Heart left ventricle (tissue), 16 donors: ENCODE measurements at regions not wholly inside any gene's neighbourhood (a gene's known extent, or its start where the extent isn't known, plus 50 kb on each side); places are given as distances from the start of the nearest gene placed in this dataset.

ENCODE experiments used
- ATAC-seq, 4 donors: fragments of 200-7000 bp; cut with Tn5 transposase; one replicate each; pipeline ENCODE4 v1.9.1; 2020 to 2022; ENCODE audit warnings: moderate library complexity in 4 of 4, mild to moderate bottlenecking in 3 of 4, moderate number of reproducible peaks in 1 of 4
- DNase-seq, 5 donors: peaks; one replicate each; pipeline ENCODE4 v3.0.0-alpha.2; 2020
- H3K27ac ChIP-seq, 12 donors: fragments of 200-600 bp; sonication (generic) in 4 of 12; one replicate each; pipeline versions ENCODE4 v1.5.0 to v1.8.0; 2016 to 2022; ENCODE audit warnings: mild to moderate bottlenecking in 2 of 12
- H3K27me3 ChIP-seq, 9 donors: fragments of 200-600 bp; sonication (generic) in 2 of 9; one replicate each; pipeline versions ENCODE4 v1.5.1 to v1.8.0; 2016 to 2022; ENCODE audit warnings: mild to moderate bottlenecking in 3 of 9
- H3K36me3 ChIP-seq, 9 donors: fragments of 200-600 bp; sonication (generic) in 2 of 9; one replicate each; pipeline versions ENCODE4 v1.5.0 to v1.8.0; 2018 to 2022; ENCODE audit warnings: mild to moderate bottlenecking in 2 of 9
- H3K4me1 ChIP-seq, 12 donors: fragments of 200-600 bp; sonication (generic) in 4 of 12; one replicate each; pipeline versions ENCODE4 v1.5.0 to v1.8.0; 2016 to 2022; ENCODE audit warnings: mild to moderate bottlenecking in 3 of 12
- H3K4me3 ChIP-seq, 12 donors: fragments of 200-600 bp; sonication (generic) in 4 of 12; one replicate each; pipeline versions ENCODE4 v1.5.0 to v1.8.0; 2017 to 2022; ENCODE audit warnings: mild to moderate bottlenecking in 9 of 12, moderate library complexity in 4 of 12
- H3K9me3 ChIP-seq, 12 donors: fragments of 200-600 bp; sonication (generic) in 4 of 12; one replicate each; pipeline versions ENCODE4 v1.5.0 to v1.8.0; 2016 to 2022; ENCODE audit warnings: mild to moderate bottlenecking in 1 of 12
- POLR2A ChIP-seq, 2 donors: fragments of 450-650 bp; IDR thresholded peaks; one replicate each; pipeline ENCODE4 v1.6.1; 2017; ENCODE audit warnings: antibody characterized with exemption in 2 of 2, mild to moderate bottlenecking in 2 of 2, moderate library complexity in 2 of 2
- WGBS, 4 donors: extraction: QIAGEN DNeasy Blood & Tissue Kit in 2 of 4; methylation state at CpG; one replicate each; pipeline versions ENCODE4 v1.1.5 to v1.1.7; 2013 to 2018; 5-methylcytosine and 5-hydroxymethylcytosine counted together
- intact Hi-C, 10 donors: fragments of 100-400 bp; cut with DNase I; formaldehyde crosslinking; loops; one replicate each; pipeline versions ENCODE4 v1.11.1 to v1.14.2; 2022
- TF ChIP-seq, protein P1 (sequence below), 12 donors: fragments of 200-600 bp; sonication (generic) in 4 of 12; IDR thresholded peaks; one replicate each; pipeline versions ENCODE4 v1.5.0 to v1.8.0; 2018 to 2022; ENCODE audit warnings: antibody characterized with exemption in 12 of 12, mild to moderate bottlenecking in 5 of 12
- donor health status: ischemic (EF 13 %, LVEDD 7.1; RV severe dilation, severe dysfunction).
- donor health status: healthy with polysubstance abuse.
- donor health status: DM: no; HTN: yes; CAD: no.
- donor health status: DM: no; HTN: no; CAD: no.
- donor health status: ischemic (EF 25% LVEDD 6.9; RV normal size, moderate dysfunction).
- donor health status: ischemic (EF 25% LVEDD 5.7; RV mildly dilated, moderate dysfunction).
- donor health status: healthy.
- donor health status: DM: yes; HTN: yes; CAD: no.
- donor health status: ischemic (EF 35%, LVEDD 5.7; RV mildly dilated, moderate dysfunction).
- donor health status: nonischemic (EF 11% LVEDD 7.7; RV severe dilation, severe dysfunction).
- donor health status: DM: yes; HTN: yes; CAD: no.
- donor health status: PGD.
- donor health status: ischemic (EF 29% LVEDD 5.4; RV normal size, mild dysfunction).
- donor health status: nonischemic (EF 23%, LVEDD 6.1; RV moderate dilation, normal function).

DNA sequence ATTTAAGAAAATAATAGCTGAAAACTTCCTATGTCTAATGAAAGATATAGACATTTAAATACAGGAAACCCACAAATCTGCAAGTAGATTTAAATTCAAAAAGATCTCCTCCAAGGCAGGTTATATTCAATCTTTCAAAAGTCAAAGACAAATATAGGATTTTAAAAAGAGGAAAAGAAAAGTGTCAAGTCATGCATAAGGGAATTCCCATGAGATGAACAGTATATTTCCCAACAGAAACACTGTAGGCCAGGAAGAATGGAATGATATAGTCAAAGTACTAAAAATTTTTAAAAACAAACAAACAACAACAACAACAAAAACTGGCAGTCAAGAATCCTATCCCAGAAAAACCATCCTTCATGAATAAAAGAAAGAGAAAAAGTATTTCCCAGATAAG is 806.5 kb upstream of the BRINP3 start:
- Histone ChIP-seq H3K4me1 (no peaks in the 10 kb centered on the region), H3K36me3 (no peaks in the 10 kb centered on the region), H3K9me3 (peaks cover 0 to 32% (median 5%) of the 10 kb centered on the region in 12 donors), H3K4me3 (no peak overlapping the region), H3K27me3 (no peaks in the 10 kb centered on the region), H3K27ac (no peak overlapping the region)
- intact Hi-C loops, result no loop called here
- TF ChIP-seq, protein P1, sequence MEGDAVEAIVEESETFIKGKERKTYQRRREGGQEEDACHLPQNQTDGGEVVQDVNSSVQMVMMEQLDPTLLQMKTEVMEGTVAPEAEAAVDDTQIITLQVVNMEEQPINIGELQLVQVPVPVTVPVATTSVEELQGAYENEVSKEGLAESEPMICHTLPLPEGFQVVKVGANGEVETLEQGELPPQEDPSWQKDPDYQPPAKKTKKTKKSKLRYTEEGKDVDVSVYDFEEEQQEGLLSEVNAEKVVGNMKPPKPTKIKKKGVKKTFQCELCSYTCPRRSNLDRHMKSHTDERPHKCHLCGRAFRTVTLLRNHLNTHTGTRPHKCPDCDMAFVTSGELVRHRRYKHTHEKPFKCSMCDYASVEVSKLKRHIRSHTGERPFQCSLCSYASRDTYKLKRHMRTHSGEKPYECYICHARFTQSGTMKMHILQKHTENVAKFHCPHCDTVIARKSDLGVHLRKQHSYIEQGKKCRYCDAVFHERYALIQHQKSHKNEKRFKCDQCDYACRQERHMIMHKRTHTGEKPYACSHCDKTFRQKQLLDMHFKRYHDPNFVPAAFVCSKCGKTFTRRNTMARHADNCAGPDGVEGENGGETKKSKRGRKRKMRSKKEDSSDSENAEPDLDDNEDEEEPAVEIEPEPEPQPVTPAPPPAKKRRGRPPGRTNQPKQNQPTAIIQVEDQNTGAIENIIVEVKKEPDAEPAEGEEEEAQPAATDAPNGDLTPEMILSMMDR (IDR thresholded peaks at IDR 0.05), result no peak
- no peak for TF ChIP-seq POLR2A (IDR thresholded peaks at IDR 0.05)
- ATAC-seq (no peak), DNase-seq (no peak)

DNA sequence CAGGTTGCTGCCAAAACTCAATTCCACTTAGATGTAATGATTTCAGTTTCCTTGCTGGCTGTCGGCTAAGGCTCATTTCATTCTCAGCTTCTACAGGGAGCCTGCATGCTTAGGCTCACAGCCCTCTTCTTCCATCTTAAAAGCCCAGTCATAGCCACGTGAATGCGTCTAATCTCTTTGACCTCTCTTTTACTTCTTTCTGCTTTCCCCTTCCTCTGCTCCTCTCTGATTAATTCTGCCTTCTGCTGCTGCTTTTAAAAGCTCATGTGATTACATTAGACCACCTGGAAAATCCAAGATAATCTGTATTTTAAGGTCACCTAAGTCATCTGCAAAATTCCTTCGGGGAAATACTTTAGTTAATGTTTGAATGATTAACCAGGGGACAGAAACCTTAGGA is 812.8 kb upstream of the BRINP3 start:
- Histone ChIP-seq H3K4me3 (no peak overlapping the region), H3K36me3 (no peaks in the 10 kb centered on the region), H3K27me3 (no peaks in the 10 kb centered on the region), H3K4me1 (no peaks in the 10 kb centered on the region), H3K27ac (no peak overlapping the region), H3K9me3 (peaks cover 0 to under 1% (median 0%) of the 10 kb centered on the region in 12 donors)
- ATAC-seq, result no peak
- DNase-seq, result no peak
- intact Hi-C loops, result no loop called here
- TF ChIP-seq POLR2A (IDR thresholded peaks at IDR 0.05), result no peak
- TF ChIP-seq, protein P1 (IDR thresholded peaks at IDR 0.05), result no peak
- WGBS, 4 donors, result 21 to 38% (median 37%) methylated on average over 4 of the region's 4 CpGs

DNA sequence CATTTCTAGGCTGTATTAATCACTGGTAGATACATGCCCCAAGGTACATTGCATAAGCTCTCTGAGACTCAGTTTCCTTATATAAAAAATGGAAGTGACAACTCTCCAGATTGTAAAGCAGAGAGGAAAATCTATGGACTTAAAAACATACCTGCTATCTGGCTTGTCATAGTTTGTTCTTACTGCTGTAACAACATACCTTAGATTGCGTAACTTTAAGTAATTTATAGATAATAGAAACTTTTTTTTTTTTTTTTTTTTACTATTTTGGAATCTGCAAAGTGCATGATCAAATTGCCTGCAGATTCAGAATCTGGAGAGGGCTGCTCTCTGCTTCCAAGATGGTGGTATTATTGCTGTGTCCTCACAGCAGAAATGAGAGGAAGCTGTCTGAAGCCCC is 827.7 kb upstream of the BRINP3 start:
- H3K27ac ChIP-seq, result no peak overlapping the region
- no peaks in the 10 kb centered on the region for H3K4me1 ChIP-seq
- intact Hi-C loops, result no loop called here
- no peak overlapping the region for H3K4me3 ChIP-seq
- ATAC-seq, result no peak
- DNase-seq, result no peak
- H3K27me3 ChIP-seq, result no peaks in the 10 kb centered on the region
- peaks cover 0 to 14% (median 0%) of the 10 kb centered on the region in 12 donors for H3K9me3 ChIP-seq
- H3K36me3 ChIP-seq, result no peaks in the 10 kb centered on the region
- TF ChIP-seq, protein P1 (IDR thresholded peaks at IDR 0.05), result no peak
- no peak for TF ChIP-seq POLR2A (IDR thresholded peaks at IDR 0.05)
- WGBS, 4 donors, result 78 to 90% (median 82%) methylated on average over 1 of the region's 1 CpG

DNA sequence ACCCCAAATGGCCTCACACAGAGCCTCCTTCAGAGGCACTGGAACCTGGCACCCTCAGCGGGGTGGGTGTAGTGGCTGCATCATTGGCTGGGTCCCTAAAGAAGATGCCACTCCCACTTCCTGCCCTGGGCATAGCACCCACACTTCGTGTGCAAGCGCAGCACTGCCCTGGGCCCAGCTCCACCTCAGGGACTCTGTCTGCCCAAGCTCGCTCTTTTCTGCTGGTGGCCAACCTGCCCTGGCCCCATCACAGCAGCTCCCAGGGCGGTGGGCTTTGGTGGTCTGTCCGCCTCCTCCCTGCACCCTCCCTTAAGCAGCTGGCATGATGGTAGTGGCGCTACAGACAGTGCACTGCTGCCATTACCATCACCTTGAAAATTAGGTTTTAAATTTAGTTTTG is 829.3 kb upstream of the BRINP3 start:
- Histone ChIP-seq H3K27me3 (no peaks in the 10 kb centered on the region), H3K4me3 (no peak overlapping the region), H3K36me3 (no peaks in the 10 kb centered on the region), H3K4me1 (no peaks in the 10 kb centered on the region), H3K27ac (no peak overlapping the region), H3K9me3 (peaks cover 0 to 5% (median 0%) of the 10 kb centered on the region in 12 donors)
- ATAC-seq, result no peak
- 72 to 96% (median 88%) methylated on average over 5 to 7 of the region's 7 CpGs for WGBS, 4 donors
- intact Hi-C loops, result no loop called here
- TF ChIP-seq, protein P1 (IDR thresholded peaks at IDR 0.05), result no peak
- TF ChIP-seq POLR2A (IDR thresholded peaks at IDR 0.05), result no peak
- no peak for DNase-seq
